Fibroblast of pulmonary artery (primary cell): ENCODE measurements at regions not wholly inside any gene's neighbourhood (a gene's known extent, or its start where the extent isn't known, plus 50 kb on each side); places are given as distances from the start of the nearest gene placed in this dataset.

ENCODE experiments used
- DNase-seq: peaks from one replicate; pipeline ENCODE4 v3.0.0-alpha.2; 2010; ENCODE audit warnings: low read depth
- H3K4me3 ChIP-seq: replicated peaks from 2 replicates; pipeline ENCODE4 v1.5.1; 2011; ENCODE audit warnings: low read depth, mild to moderate bottlenecking, control low read depth, low read length, moderate library complexity
- TF ChIP-seq, protein P1 (sequence below): IDR thresholded peaks from 2 replicates; pipeline ENCODE4 v1.5.1; 2011; ENCODE audit warnings: mild to moderate bottlenecking, control low read depth, low read length, inconsistent platforms; ENCODE audit errors: missing control alignments

DNA sequence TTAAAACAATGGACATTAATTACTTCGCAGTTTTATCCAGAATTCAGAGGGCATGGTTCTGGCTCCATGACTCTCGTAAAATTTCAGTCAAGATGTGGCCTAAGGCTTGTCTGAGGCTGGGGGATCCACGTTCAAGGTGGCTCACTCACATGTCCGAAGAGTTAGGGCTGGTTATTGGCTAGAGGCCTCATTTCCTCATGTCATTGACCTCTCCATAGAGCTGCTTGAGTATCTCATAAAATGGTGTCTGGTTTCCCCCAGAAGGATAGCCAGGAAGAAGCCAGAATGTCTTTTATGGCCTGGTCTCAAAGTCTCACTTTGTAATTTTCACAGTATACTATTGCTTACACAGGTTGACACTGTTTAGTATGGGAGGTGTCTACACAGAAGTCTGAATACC lies 67.3 kb upstream of the DCBLD2 start:
- H3K4me3 ChIP-seq = no peak overlapping the region
- TF ChIP-seq, protein P1, sequence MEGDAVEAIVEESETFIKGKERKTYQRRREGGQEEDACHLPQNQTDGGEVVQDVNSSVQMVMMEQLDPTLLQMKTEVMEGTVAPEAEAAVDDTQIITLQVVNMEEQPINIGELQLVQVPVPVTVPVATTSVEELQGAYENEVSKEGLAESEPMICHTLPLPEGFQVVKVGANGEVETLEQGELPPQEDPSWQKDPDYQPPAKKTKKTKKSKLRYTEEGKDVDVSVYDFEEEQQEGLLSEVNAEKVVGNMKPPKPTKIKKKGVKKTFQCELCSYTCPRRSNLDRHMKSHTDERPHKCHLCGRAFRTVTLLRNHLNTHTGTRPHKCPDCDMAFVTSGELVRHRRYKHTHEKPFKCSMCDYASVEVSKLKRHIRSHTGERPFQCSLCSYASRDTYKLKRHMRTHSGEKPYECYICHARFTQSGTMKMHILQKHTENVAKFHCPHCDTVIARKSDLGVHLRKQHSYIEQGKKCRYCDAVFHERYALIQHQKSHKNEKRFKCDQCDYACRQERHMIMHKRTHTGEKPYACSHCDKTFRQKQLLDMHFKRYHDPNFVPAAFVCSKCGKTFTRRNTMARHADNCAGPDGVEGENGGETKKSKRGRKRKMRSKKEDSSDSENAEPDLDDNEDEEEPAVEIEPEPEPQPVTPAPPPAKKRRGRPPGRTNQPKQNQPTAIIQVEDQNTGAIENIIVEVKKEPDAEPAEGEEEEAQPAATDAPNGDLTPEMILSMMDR = no peak
- DNase-seq = no peak

DNA sequence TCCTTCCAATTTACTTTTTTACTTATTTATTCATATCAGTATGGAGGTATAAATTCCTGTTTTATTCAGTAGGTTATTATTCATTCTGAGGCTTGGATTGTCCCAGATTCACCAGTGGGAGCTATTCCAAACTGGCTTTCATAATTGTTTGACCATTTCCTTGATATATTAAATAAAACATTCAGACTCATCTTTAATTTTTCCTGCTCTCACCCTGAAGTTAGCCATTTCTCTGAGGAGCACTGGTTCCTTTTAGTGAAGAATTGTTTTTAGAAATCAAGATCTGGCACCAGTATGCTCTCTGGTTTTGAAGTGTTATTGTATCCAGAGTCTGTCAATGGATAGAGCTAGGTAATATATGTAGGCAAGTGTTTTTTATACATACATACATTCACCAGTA lies 66.9 kb upstream of the DCBLD2 start:
- TF ChIP-seq, protein P1 = no peak
- no peak overlapping the region for H3K4me3 ChIP-seq
- no peak for DNase-seq

DNA sequence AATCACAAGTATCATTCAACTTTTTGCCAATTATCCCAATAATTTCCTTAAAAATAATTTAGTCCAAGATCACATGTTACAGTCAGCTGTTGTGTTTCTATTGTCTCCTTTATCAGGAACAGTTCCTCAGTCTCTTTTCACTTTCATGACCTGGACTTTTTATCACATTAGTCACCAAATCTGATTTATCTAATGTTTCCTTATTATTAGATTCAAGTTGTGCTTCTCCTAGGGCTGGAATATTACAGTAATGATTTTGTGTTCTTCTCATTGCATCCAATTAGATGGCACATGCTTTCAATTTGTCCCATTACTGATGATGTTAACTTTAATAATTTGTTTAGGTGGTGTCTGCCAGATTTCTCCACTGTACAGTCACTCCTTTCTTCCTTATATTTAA lies 66.3 kb upstream of the DCBLD2 start:
- no peak for DNase-seq
- no peak overlapping the region for H3K4me3 ChIP-seq
- TF ChIP-seq, protein P1 = no peak

DNA sequence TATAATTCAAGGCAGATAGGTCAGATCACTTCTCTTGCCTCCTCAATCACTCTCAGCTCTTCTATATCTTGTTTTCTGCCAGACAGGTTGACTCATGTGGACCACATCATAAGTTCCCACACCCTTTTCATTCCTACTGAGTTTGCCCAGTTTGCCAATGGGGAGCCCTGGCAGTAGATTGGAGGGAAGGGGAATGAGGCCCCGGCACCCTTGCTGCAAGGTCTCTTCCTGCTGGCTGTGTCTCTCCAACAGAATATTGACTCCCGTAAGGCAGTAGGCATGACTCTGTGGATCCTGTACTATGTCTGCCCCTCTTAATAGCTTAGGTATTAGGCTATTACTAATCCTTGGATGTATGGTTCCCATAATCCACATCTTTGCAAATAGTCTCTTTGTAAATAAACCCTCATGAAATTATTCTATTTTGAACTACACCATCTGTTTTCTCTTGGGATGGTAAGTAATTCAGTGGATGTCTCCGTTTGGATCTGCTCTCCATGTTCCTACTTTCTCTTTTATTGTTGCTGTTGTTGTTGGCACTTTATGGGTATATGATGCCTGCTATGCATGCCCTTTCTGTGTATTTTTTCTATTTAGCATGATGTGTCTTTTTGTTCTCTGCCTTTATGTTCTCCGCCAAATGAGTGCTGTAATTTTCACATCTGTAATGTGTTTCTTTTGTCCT lies 65.5 kb upstream of the DCBLD2 start:
- H3K4me3 ChIP-seq = no peak overlapping the region
- DNase-seq = no peak
- TF ChIP-seq, protein P1 = no peak

DNA sequence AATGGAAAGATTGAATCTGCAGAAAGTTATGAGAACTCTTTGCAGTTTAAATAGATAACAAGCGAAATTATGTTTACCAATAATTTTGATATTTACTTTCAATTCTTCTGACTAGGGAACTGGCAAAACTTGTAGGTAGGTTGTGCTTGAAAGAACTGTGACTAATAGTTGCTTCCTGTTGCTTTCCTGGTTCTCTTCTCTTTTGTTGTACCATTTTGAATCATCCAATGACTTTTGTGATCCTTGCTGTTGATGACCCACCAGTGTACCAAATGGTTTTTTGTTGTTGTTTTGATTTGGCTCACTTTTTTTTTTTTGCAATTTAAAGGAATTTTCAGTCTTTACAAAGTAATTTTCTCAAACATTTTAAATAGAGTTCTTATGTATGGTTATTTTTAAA lies 64.9 kb upstream of the DCBLD2 start:
- TF ChIP-seq, protein P1 = no peak
- DNase-seq = no peak
- H3K4me3 ChIP-seq = no peak overlapping the region

DNA sequence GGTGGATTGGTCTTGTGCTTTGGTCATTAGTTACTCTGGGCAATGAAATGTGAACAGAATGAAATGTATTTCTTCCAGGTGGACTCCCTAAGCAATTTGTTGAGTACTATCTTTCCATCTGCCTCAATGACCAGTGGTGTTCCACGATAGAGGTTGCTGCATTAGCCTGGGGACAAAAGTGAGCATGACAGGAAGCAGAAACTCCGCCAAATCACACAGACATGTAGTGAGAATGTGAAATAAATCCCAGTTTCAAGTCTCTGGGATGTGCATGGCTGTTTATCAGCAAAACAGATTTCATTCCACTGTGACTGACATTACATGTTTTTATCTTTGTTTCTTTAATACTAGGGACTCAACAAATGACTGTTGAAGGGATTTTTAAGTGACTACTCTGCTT lies 63.3 kb upstream of the DCBLD2 start:
- no peak overlapping the region for H3K4me3 ChIP-seq
- TF ChIP-seq, protein P1 = no peak
- no peak for DNase-seq

DNA sequence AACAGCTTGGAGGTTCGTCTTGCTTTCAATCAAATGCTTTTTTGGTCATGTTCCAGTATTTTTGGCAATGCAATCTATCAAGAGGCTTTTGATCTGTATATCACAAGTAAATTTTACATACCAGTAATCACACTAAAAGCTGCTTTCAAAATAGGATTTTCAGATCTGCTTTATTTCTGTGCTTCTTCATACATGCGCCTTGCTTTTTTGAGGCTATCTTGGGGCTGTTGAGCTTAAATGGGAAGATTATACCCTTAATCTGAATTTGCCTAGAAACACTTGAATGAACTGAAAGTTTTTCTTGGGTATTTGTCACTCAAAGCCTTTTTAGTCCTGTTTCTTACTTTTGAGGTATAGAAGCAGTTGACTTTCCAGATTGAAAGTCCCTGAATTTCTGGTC lies 62.1 kb upstream of the DCBLD2 start:
- TF ChIP-seq, protein P1 = no peak
- H3K4me3 ChIP-seq = no peak overlapping the region
- DNase-seq = no peak
